IMR-90 (cell line): ENCODE measurements at regions not wholly inside any gene's neighbourhood (a gene's known extent, or its start where the extent isn't known, plus 50 kb on each side); places are given as distances from the start of the nearest gene placed in this dataset.

Experiments used
- ATAC-seq: fragments of 200-7000 bp; cut with Tn5 transposase; 2 replicates; pipeline ENCODE4 v1.9.1; 2020; ENCODE audit warnings: low read depth, mild to moderate bottlenecking, moderate library complexity
- BruUV-seq: library from RNA; stranded (reverse); fragments of 400-500 nt; replicated peaks from 2 replicates; lab custom pipeline; 2021; lab: Mats Ljungman, UMichigan
- CTCF ChIA-PET: fragments of 300-600 bp; formaldehyde crosslinking; extraction: SDS; loops from one replicate; lab custom pipeline; 2021; ENCODE audit warnings: antibody characterized with exemption; lab: Yijun Ruan, JAX
- POLR2A ChIA-PET: fragments of 300-600 bp; sonication (Branson Sonifier 250); formaldehyde crosslinking; loops from one replicate; lab custom pipeline; 2022; ENCODE audit warnings: antibody characterized with exemption; ENCODE audit not compliant: unreplicated experiment; lab: Charles Lee
- DNase-seq: peaks from one replicate; pipeline ENCODE4 v3.0.0; 2013
- H2AFZ ChIP-seq: replicated peaks from 2 replicates; pipeline ENCODE3; 2013; ENCODE audit warnings: low read length, mild to moderate bottlenecking; ENCODE audit not compliant: poor library complexity
- H2AK5ac ChIP-seq: 2 replicates; pipeline ENCODE4 v1.6.1; 2013; ENCODE audit warnings: low read depth, low read length, inconsistent platforms
- H2AK9ac ChIP-seq: replicated peaks from 2 replicates; pipeline ENCODE3; 2013; ENCODE audit warnings: mild to moderate bottlenecking, low read depth, low read length, moderate library complexity; ENCODE audit not compliant: poor library complexity
- H2BK120ac ChIP-seq: 2 replicates; pipeline ENCODE4 v1.6.1; 2013; ENCODE audit warnings: low read depth, low read length, inconsistent platforms
- H2BK15ac ChIP-seq: 3 replicates; pipeline ENCODE4 v1.6.1; 2013; ENCODE audit warnings: low read depth, low read length, inconsistent platforms
- H2BK20ac ChIP-seq: 2 replicates; pipeline ENCODE4 v1.6.1; 2013; ENCODE audit warnings: low read depth, mild to moderate bottlenecking, inconsistent platforms, low read length, moderate library complexity
- H2BK5ac ChIP-seq: 2 replicates; pipeline ENCODE4 v1.6.1; 2013; ENCODE audit warnings: mild to moderate bottlenecking, low read depth, low read length, inconsistent platforms; ENCODE audit not compliant: poor library complexity, severe bottlenecking
- H3K14ac ChIP-seq: replicated peaks from 2 replicates; pipeline ENCODE4 v1.6.1; 2013; ENCODE audit warnings: low read depth, low read length, inconsistent platforms
- H3K18ac ChIP-seq: 2 replicates; pipeline ENCODE4 v1.6.1; 2013; ENCODE audit warnings: low read depth, low read length, control low read depth
- H3K23ac ChIP-seq: 2 replicates; pipeline ENCODE4 v1.6.1; 2013; ENCODE audit warnings: low read depth, low read length, inconsistent platforms
- H3K27ac ChIP-seq: 2 replicates; pipeline ENCODE4 v1.5.1; 2013; ENCODE audit warnings: mild to moderate bottlenecking, control low read depth, low read length; ENCODE audit not compliant: insufficient read depth
- H3K27me3 ChIP-seq: 2 replicates; pipeline ENCODE4 v1.6.1; 2013; ENCODE audit warnings: low read length; ENCODE audit not compliant: control insufficient read depth, insufficient read depth
- H3K36me3 ChIP-seq: 2 replicates; pipeline ENCODE4 v1.6.1; 2013; ENCODE audit warnings: low read length, mixed read lengths; ENCODE audit not compliant: control insufficient read depth, insufficient read depth
- H3K4ac ChIP-seq: 2 replicates; pipeline ENCODE4 v1.6.1; 2013; ENCODE audit warnings: low read depth, low read length, inconsistent platforms
- H3K4me1 ChIP-seq: 2 replicates; pipeline ENCODE4 v1.6.1; 2013; ENCODE audit warnings: low read length, mixed read lengths; ENCODE audit not compliant: control insufficient read depth, insufficient read depth
- H3K4me2 ChIP-seq: 2 replicates; pipeline ENCODE4 v1.6.1; 2013; ENCODE audit warnings: low read depth, mild to moderate bottlenecking, control low read depth, low read length, moderate library complexity
- H3K4me3 ChIP-seq: 2 replicates; pipeline ENCODE4 v1.5.1; 2013; ENCODE audit warnings: low read depth, mild to moderate bottlenecking, control low read depth, low read length, moderate library complexity; ENCODE audit not compliant: insufficient read depth
- H3K56ac ChIP-seq: 2 replicates; pipeline ENCODE4 v1.6.1; 2013; ENCODE audit warnings: low read length, inconsistent platforms; ENCODE audit not compliant: insufficient read depth; ENCODE audit errors: extremely low read depth
- H3K79me1 ChIP-seq, 2 experiments: 2 replicates each; pipeline ENCODE4 v1.6.1; 2013; ENCODE audit warnings: low read length in 2 of 2, inconsistent platforms in 1 of 2, low read depth in 1 of 2
- H3K9ac ChIP-seq: 2 replicates; pipeline ENCODE4 v1.6.1; 2013; ENCODE audit warnings: low read depth, low read length, control low read depth
- H3K9me1 ChIP-seq: 2 replicates; pipeline ENCODE4 v1.6.1; 2013; ENCODE audit warnings: low read length, inconsistent platforms; ENCODE audit not compliant: insufficient read depth
- H3K9me3 ChIP-seq: 2 replicates; pipeline ENCODE4 v1.6.1; 2013; ENCODE audit warnings: low read length; ENCODE audit not compliant: control insufficient read depth, insufficient read depth
- H4K20me1 ChIP-seq: 2 replicates; pipeline ENCODE4 v1.6.1; 2013; ENCODE audit warnings: low read length, inconsistent platforms; ENCODE audit not compliant: insufficient read depth
- H4K5ac ChIP-seq: 2 replicates; pipeline ENCODE4 v1.6.1; 2013; ENCODE audit warnings: mild to moderate bottlenecking, low read depth, low read length, control low read depth
- H4K8ac ChIP-seq, 2 experiments: 2 replicates each; pipeline ENCODE4 v1.6.1; 2013; ENCODE audit warnings: low read depth in 2 of 2, low read length in 2 of 2, control low read depth in 1 of 2, inconsistent platforms in 1 of 2
- H4K91ac ChIP-seq: 2 replicates; pipeline ENCODE4 v1.6.1; 2013; ENCODE audit warnings: low read depth, low read length, inconsistent platforms; ENCODE audit not compliant: insufficient read depth
- MAZ ChIP-seq: IDR thresholded peaks from 2 replicates; pipeline ENCODE4 v1.6.1; 2012; ENCODE audit warnings: low read depth, mild to moderate bottlenecking, low read length, improper control_type of control experiment, moderate library complexity, borderline replicate concordance
- RAD21 ChIP-seq: IDR thresholded peaks from 2 replicates; pipeline ENCODE4 v1.6.1; 2012; ENCODE audit warnings: low read length, improper control_type of control experiment
- WGBS, 2 experiments: methylation state at CpG; one replicate each; pipeline versions ENCODE4 v1.1.5 to v1.1.7; 2013; ENCODE audit warnings: missing lambda C conversion rate in 2 of 2; ENCODE audit not compliant: insufficient read length in 1 of 2; ENCODE audit errors: extremely low coverage in 2 of 2; 5-methylcytosine and 5-hydroxymethylcytosine counted together
- dilution Hi-C: fragments of 300-500 bp; cut with HindIII; formaldehyde crosslinking; loops from one replicate; pipeline ENCODE4 v1.14.3; 2018; ENCODE audit warnings: low sequenced_read_pairs; ENCODE audit not compliant: unreplicated experiment
- in situ Hi-C: fragments of 300-500 bp; cut with MboI; formaldehyde crosslinking; loops from 3 replicates; pipeline ENCODE4 v1.14.3; 2019; ENCODE audit warnings: low sequenced_read_pairs, inconsistent platforms, mixed read lengths
- intact Hi-C: fragments of 100-400 bp; cut with micrococcal nuclease; formaldehyde crosslinking; loops from 2 replicates; pipeline ENCODE4 v1.10.0; 2022

DNA sequence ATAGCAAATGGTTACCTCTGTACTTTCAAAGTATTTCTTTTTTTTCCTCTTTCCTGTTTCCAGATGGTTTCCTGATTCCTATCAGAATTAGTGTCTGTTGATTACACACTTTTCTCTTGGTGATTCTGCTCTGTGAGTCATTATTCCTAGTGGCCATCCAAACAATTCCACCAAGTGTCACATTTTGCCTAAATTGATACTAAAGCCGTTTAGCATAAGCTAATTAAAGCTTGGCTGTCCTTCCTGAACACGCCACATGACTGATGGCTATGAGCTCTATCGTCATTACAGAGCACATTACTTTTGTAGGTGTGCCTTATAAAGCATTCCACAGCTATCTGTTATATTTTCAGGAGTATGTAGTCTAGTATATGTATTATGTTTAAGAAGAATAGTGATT, 671.2 kb downstream of the CDH8 start:
- no peak overlapping the region for H3K18ac ChIP-seq
- H3K4me2 ChIP-seq = no peak overlapping the region
- H4K8ac ChIP-seq = no peak overlapping the region
- H3K79me1 ChIP-seq = no peaks in the 10 kb centered on the region
- H2AK5ac ChIP-seq = no peak overlapping the region
- no peak overlapping the region for H3K4ac ChIP-seq
- dilution Hi-C loops (no loop called here), in situ Hi-C loops (no loop called here), intact Hi-C loops (no loop called here)
- H3K56ac ChIP-seq = no peak overlapping the region
- ChIA-PET CTCF (no interaction called here), POLR2A (no interaction called here)
- H4K20me1 ChIP-seq = no peaks in the 10 kb centered on the region
- H3K4me1 ChIP-seq = no peaks in the 10 kb centered on the region
- no CpG with 5 or more reads among the region's 3 CpGs for WGBS, 2 experiments
- no peak overlapping the region for H2BK20ac ChIP-seq
- no TSS peak for BruUV-seq
- H2AFZ ChIP-seq = no peak overlapping the region
- H2BK15ac ChIP-seq = no peak overlapping the region
- H3K4me3 ChIP-seq = no peak overlapping the region
- no peak overlapping the region for H2AK9ac ChIP-seq
- H2BK5ac ChIP-seq = no peak overlapping the region
- H3K27ac ChIP-seq = no peak overlapping the region
- TF ChIP-seq MAZ (no peak), RAD21 (no peak)
- H4K5ac ChIP-seq = no peak overlapping the region
- H2BK120ac ChIP-seq = no peak overlapping the region
- no peaks in the 10 kb centered on the region for H3K9me1 ChIP-seq
- H3K14ac ChIP-seq = no peak overlapping the region
- H3K23ac ChIP-seq = no peak overlapping the region
- no peak overlapping the region for H3K9ac ChIP-seq
- DNase-seq (no peak), ATAC-seq (no peak)
- H3K36me3 ChIP-seq = no peaks in the 10 kb centered on the region
- peaks cover 6% of the 10 kb centered on the region for H3K9me3 ChIP-seq
- no peaks in the 10 kb centered on the region for H3K27me3 ChIP-seq
- no peak overlapping the region for H4K91ac ChIP-seq
